ENCODE measurements at regions not wholly inside any gene's neighbourhood (a gene's known extent, or its start where the extent isn't known, plus 50 kb on each side); places are given as distances from the start of the nearest gene placed in this dataset.
"Not testable (repeated sequence)": the region's sequence is repeated elsewhere in the genome, so short reads cannot be mapped to it uniquely, and the experiment has no call there.

GRCh38 chr3:197369545-197369944, 71.1 kb upstream of the DLG1 start:
- no peak for DNase-seq (ENCODE audit: low read depth in 3 of 3)

- no peak for DNase-seq (ENCODE audit: low read depth in 3 of 3)
These were observed 70.4 kb upstream of the DLG1 start for GRCh38 chr3:197368821-197369220.

- DNase-seq (ENCODE audit: low read depth in 3 of 3) = no peak
These were observed 69.9 kb upstream of the DLG1 start for GRCh38 chr3:197368330-197368729.

- no peak for DNase-seq (ENCODE audit: low read depth in 3 of 3)
These were observed 68.8 kb upstream of the DLG1 start for GRCh38 chr3:197367081-197367780.

- DNase-seq (ENCODE audit: low read depth in 3 of 3) = no peak
These were observed 68.1 kb upstream of the DLG1 start for GRCh38 chr3:197366301-197367044.

GRCh38 chr3:197365586-197365985, 67.2 kb upstream of the DLG1 start:
- no peak for DNase-seq (ENCODE audit: low read depth in 3 of 3)

- DNase-seq (ENCODE audit: low read depth in 3 of 3) = no peak
These were observed 66.1 kb upstream of the DLG1 start for GRCh38 chr3:197364410-197365071.

- DNase-seq (ENCODE audit: low read depth in 3 of 3) = no peak
These were observed 65.4 kb upstream of the DLG1 start for GRCh38 chr3:197363553-197364409.

- no peak for DNase-seq (ENCODE audit: low read depth in 3 of 3)
These were observed 63.7 kb upstream of the DLG1 start for GRCh38 chr3:197362081-197362480.

- not testable (repeated sequence) for DNase-seq (ENCODE audit: low read depth in 3 of 3)
These were observed 61.7 kb upstream of the DLG1 start for GRCh38 chr3:197360095-197360494.

GRCh38 chr3:197359476-197359875, 61.1 kb upstream of the DLG1 start:
- DNase-seq (ENCODE audit: low read depth in 3 of 3) = not testable (repeated sequence)

- no peak for DNase-seq (ENCODE audit: low read depth in 3 of 3)
These were observed 58.3 kb upstream of the DLG1 start for GRCh38 chr3:197356741-197357140.

- DNase-seq (ENCODE audit: low read depth in 3 of 3) = no peak
These were observed 57.9 kb upstream of the DLG1 start for GRCh38 chr3:197356275-197356674.

GRCh38 chr3:197355713-197356112, 57.3 kb upstream of the DLG1 start:
- DNase-seq (ENCODE audit: low read depth in 3 of 3) = no peak

- DNase-seq (ENCODE audit: low read depth in 3 of 3) = no peak
These were observed 56.2 kb upstream of the DLG1 start for GRCh38 chr3:197354568-197355001.

- DNase-seq (ENCODE audit: low read depth in 3 of 3) = no peak
These were observed 55.6 kb upstream of the DLG1 start for GRCh38 chr3:197353867-197354567.

GRCh38 chr3:197353001-197353866, 54.8 kb upstream of the DLG1 start:
- DNase-seq (ENCODE audit: low read depth in 3 of 3) = no peak

- DNase-seq (ENCODE audit: low read depth in 3 of 3) = no peak
These were observed 54.0 kb upstream of the DLG1 start for GRCh38 chr3:197352382-197352781.

- DNase-seq (ENCODE audit: low read depth in 3 of 3) = no peak
These were observed 52.0 kb upstream of the DLG1 start for GRCh38 chr3:197350446-197350845.

GRCh38 chr3:197349368-197349767, 51.0 kb upstream of the DLG1 start:
- DNase-seq (ENCODE audit: low read depth in 3 of 3) = no peak
